Skeletal muscle tissue (tissue), 3 donors: ENCODE measurements at regions not wholly inside any gene's neighbourhood (a gene's known extent, or its start where the extent isn't known, plus 50 kb on each side); places are given as distances from the start of the nearest gene placed in this dataset.
"Not testable (repeated sequence)": the region's sequence is repeated elsewhere in the genome, so short reads cannot be mapped to it uniquely, and the experiment has no call there.

Experiments
- H3K27ac ChIP-seq: one replicate; pipeline ENCODE4 v1.7.0; 2013; ENCODE audit warnings: mild to moderate bottlenecking, low read depth, low read length, inconsistent platforms
- H3K27me3 ChIP-seq, 3 donors: one replicate each; pipeline ENCODE4 v1.7.0; 2013; ENCODE audit warnings: low read length in 3 of 3; ENCODE audit not compliant: control insufficient read depth in 3 of 3, insufficient read depth in 3 of 3
- H3K36me3 ChIP-seq, 3 donors: one replicate each; pipeline ENCODE4 v1.7.0; 2013; ENCODE audit warnings: low read length in 3 of 3; ENCODE audit not compliant: control insufficient read depth in 3 of 3, insufficient read depth in 3 of 3
- H3K4me1 ChIP-seq, 3 donors: one replicate each; pipeline ENCODE4 v1.7.0; 2013; ENCODE audit warnings: low read length in 3 of 3, mild to moderate bottlenecking in 3 of 3; ENCODE audit not compliant: control insufficient read depth in 3 of 3, insufficient read depth in 3 of 3
- H3K4me3 ChIP-seq, 3 donors: one replicate each; pipeline ENCODE4 v1.7.0; 2013; ENCODE audit warnings: low read length in 3 of 3
- H3K9ac ChIP-seq, 3 donors: one replicate each; pipeline ENCODE4 v1.7.0; 2013; ENCODE audit warnings: low read length in 3 of 3, mild to moderate bottlenecking in 3 of 3, moderate library complexity in 2 of 3, low read depth in 1 of 3
- H3K9me3 ChIP-seq, 3 donors: one replicate each; pipeline ENCODE4 v1.7.0; 2013; ENCODE audit warnings: low read length in 3 of 3; ENCODE audit not compliant: control insufficient read depth in 3 of 3
- donor health status: Osteomylitis.

DNA sequence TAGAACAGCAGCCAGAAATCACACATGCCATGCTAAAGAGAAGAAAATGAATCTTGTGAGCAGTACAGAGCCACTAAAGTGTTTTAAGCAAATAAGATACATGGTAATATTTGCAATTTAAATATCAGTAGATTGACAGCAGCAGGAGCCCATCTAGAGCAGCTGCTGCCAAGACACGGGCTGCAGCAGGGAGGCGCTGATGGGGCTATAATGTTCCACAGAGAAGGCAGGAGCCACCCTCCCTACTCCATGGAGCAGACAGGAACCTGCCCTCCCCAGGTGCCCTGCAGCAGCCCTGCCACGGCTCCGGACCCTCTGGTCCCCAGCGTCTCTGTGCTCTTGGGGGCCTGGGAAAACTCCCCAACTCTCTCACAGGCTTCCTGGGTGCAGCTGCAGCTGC, 224.1 kb upstream of the ISL1 start:
- Histone ChIP-seq H3K27me3 (no peaks in the 10 kb centered on the region), H3K9ac (no peak overlapping the region), H3K4me3 (no peak overlapping the region), H3K36me3 (no peaks in the 10 kb centered on the region), H3K4me1 (no peaks in the 10 kb centered on the region), H3K9me3 (no peaks in the 10 kb centered on the region), H3K27ac (no peak overlapping the region)

DNA sequence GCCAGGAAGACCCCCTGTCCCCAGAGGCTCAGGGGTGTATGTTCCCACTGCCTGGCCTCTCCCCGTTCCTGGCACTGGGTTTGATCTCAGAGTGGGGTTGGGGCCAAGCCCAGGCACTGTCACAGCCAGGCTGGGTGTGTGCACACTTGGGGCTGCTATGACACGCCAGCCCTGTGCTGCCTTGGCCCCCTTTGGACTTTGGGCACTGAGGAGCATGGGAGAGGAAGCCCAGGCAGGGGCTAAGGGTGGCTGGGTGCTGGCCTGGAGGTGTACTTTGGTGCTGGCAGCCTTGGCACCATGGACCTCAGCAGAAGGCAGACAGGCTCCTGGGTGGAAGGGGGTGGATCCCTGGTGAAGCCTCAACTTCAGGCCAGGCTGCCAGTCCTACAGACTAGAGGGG, 223.6 kb upstream of the ISL1 start:
- no peak overlapping the region for H3K9ac ChIP-seq
- H3K27ac ChIP-seq, result no peak overlapping the region
- H3K36me3 ChIP-seq, result no peaks in the 10 kb centered on the region
- no peak overlapping the region for H3K4me3 ChIP-seq
- H3K27me3 ChIP-seq, result no peaks in the 10 kb centered on the region
- H3K9me3 ChIP-seq, result no peaks in the 10 kb centered on the region
- H3K4me1 ChIP-seq, result no peaks in the 10 kb centered on the region

DNA sequence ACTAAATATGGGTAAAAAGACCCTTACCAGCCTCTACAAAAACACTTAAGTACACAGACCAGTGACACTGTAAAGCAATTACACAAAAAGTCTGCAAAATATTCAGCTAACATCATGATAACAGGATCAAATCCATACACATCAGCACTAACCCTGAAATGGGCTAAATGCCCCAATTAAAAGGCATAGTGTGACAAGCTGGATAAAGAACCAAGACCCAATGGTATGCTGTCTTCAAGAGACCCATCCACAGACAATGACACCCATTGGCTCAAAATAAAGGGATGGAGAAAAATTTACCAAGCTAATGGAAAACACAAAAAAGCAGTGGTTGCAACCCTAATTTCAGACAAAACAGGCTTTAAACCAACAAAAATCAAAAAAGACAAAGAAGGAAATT, 221.0 kb upstream of the ISL1 start:
- no peaks in the 10 kb centered on the region for H3K36me3 ChIP-seq
- no peak overlapping the region for H3K9ac ChIP-seq
- H3K9me3 ChIP-seq, result no peaks in the 10 kb centered on the region
- H3K27ac ChIP-seq, result no peak overlapping the region
- H3K4me1 ChIP-seq, result no peaks in the 10 kb centered on the region
- H3K4me3 ChIP-seq, result no peak overlapping the region
- H3K27me3 ChIP-seq, result no peaks in the 10 kb centered on the region

DNA sequence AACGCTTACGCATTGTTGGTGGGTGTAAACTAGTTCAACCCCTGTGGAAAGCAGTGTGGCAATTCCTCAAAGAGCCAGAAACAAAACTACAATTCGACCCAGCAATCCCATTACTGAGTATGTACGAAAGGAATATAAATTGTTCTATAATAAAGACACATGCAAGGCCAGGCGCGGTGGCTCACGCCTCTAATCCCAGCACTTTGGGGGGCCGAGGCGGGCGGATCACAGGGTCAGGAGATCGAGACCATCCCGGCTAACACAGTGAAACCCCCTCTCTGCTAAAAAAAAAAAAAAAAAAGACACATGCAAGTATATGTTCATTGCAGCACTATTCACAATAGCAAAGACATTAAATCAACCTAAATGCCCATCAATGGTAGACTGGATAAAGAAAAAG, 217.6 kb upstream of the ISL1 start:
- H3K4me1 ChIP-seq, H3K9me3 ChIP-seq, H3K27ac ChIP-seq, H3K27me3 ChIP-seq, H3K4me3 ChIP-seq, H3K36me3 ChIP-seq, H3K9ac ChIP-seq: not testable (repeated sequence)

DNA sequence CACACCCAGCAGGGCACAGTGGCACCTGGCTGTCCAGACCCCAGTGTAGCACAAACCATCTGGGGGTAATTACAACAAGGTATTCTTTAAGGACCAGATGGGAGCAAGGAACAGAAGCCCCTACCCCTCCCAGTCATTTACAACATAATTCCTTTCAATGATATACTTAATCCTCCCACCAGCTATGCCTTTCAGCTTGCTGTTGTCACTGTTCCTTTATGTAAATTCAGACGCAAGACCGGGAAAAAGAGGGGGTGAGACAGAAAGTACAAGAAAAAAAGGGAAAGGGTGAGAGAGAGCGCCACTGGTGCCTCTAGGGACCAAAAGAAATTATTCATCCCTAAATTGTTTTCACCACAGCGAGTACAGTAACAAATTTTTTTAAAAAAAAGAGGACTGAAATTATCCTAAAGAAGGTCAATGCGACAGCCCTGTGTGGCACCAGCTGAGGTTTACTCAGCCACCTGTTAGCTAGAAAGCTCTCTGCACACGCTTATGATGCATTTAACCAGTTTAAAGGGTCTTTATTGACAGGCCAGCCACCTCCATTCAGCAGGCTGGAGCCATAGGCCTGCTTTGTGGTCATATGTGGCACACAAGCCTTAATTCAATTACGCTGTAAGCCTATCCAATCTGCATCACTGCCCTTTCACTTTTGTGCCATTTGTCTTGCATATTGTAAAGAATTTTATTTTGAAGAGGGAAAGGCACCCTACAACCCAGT, 210.2 kb upstream of the ISL1 start:
- Histone ChIP-seq H3K27me3 (no peaks in the 10 kb centered on the region), H3K36me3 (no peaks in the 10 kb centered on the region), H3K9me3 (no peaks in the 10 kb centered on the region), H3K27ac (no peak overlapping the region), H3K4me1 (no peaks in the 10 kb centered on the region), H3K9ac (no peak overlapping the region), H3K4me3 (no peak overlapping the region)

DNA sequence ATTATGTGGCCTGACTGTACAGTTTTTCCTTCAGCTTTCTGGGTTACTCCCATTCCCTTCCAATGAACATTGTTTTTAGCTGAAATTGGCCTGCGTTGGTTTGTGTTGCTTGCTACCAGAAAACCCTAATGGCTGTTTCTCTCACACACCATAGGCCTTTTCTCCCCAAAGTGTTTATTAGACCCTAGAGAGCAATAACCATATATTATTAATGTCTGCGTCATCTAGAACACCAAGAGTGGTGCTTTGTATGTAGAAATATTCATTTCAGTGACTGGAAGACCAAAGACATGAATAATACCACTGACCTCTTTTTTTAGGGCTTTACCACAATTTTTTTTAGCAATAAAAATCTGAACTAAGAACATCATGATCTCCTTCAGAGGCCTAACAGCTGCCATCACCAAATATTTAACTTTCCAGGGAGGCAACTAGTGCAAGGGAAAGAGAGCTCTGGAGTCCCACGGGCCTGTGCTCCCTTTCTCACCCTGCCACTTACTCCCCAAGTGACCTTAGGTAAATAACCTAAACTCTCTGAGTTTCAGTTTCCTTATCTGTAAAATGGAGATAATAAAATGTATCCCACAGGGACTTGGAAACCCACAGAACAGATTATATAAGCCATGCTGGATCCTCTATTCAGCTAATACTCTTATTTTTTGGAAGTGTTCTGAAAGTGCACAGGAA, 201.9 kb upstream of the ISL1 start:
- no peak overlapping the region for H3K4me3 ChIP-seq
- H3K27ac ChIP-seq, result no peak overlapping the region
- H3K9me3 ChIP-seq, result no peaks in the 10 kb centered on the region
- no peak overlapping the region for H3K9ac ChIP-seq
- H3K36me3 ChIP-seq, result no peaks in the 10 kb centered on the region
- no peaks in the 10 kb centered on the region for H3K4me1 ChIP-seq
- H3K27me3 ChIP-seq, result no peaks in the 10 kb centered on the region

DNA sequence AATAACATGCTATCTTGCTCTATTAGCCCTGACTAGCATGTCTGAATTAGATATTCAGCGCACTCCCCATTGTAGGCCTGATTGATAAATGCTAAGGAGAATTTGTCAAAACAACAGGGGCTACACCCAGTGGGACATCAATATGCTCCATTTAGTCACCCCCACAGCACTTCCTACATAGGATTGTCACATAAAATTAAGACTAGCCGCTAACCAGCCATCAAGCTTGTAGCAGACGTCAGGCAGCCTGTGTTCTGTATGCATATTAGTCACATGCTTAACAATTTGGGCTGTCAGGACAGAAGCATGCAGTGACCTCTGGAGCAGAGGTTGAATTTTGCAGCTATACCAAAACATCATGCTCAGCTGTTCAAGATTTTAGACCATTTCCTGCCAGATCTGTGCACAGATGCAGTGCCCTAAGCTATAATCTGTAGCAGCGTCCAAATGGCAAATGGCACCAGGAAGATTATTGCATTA, 197.4 kb upstream of the ISL1 start:
- Histone ChIP-seq H3K9me3 (no peaks in the 10 kb centered on the region), H3K9ac (no peak overlapping the region), H3K4me1 (no peaks in the 10 kb centered on the region), H3K4me3 (no peak overlapping the region), H3K36me3 (no peaks in the 10 kb centered on the region), H3K27me3 (no peaks in the 10 kb centered on the region), H3K27ac (no peak overlapping the region)

DNA sequence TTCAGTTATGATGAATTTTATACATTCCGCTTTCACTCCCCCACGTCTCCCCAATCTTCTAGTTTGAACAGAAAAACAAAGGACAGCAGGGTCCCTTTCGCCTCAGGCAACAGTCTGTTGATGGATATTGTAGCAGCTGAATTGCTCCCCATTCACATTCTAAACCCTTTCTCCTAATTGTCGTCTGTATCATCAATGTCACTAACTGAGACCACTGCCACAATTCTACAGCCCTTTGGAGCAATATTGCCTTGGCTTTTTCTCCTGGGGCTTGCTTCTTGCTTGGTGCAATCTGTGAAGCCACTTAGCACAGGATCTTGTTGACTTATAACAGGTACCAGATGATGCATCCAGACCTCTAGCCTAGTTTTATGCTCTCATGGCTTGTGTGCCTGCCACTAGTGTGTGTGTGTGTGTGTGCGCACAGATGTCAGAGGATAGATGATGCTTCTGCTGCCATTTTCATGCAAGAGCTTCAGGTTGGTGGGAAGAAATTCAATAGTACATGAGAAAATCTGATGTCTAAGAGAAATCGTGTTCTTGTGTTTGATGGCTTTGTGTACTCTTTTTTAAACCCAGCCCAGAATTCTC, 195.2 kb upstream of the ISL1 start:
- Histone ChIP-seq H3K36me3 (no peaks in the 10 kb centered on the region), H3K9ac (no peak overlapping the region), H3K4me3 (no peak overlapping the region), H3K27me3 (no peaks in the 10 kb centered on the region), H3K9me3 (no peaks in the 10 kb centered on the region), H3K4me1 (no peaks in the 10 kb centered on the region), H3K27ac (no peak overlapping the region)

DNA sequence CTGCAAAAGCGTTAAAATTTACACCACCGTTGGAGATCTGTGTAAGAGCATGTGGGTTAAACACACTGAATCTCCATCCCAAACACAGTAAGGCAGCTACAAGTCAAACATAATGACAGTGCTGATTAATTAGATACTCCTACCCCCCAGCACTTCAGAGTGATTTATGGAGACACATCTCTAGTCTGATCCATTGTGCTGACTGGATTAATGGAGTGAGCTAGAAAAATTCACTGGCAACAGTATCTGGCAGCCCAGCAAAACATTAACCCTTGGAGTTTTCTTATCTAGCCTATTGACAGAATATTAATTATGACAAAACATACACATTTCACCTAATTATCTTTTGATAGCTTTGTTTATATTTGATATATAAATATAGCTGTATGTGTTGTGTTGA, 188.6 kb upstream of the ISL1 start:
- H3K27me3 ChIP-seq, result no peaks in the 10 kb centered on the region
- H3K9me3 ChIP-seq, result no peaks in the 10 kb centered on the region
- H3K36me3 ChIP-seq, result no peaks in the 10 kb centered on the region
- no peak overlapping the region for H3K27ac ChIP-seq
- no peak overlapping the region for H3K4me3 ChIP-seq
- no peaks in the 10 kb centered on the region for H3K4me1 ChIP-seq
- no peak overlapping the region for H3K9ac ChIP-seq

DNA sequence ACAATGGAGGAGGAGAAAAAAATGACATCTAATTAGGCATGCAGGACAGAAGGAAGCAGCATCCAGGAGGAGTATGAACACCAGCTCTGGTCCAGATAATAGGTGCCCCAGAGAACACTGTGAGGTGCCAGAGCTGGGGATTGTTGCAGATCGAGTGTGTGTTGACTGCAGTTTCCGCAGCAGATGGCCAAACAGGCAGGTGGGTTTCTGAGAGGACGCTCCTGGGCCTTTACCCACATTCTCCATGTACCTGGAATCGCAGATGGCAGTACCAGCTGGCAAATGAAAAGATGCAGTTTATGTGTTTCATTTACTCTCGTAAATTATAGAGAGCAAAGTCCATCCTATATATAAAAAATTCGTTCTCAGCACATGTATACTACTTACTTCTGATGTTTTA, 182.2 kb upstream of the ISL1 start:
- H3K27me3 ChIP-seq, result no peaks in the 10 kb centered on the region
- H3K4me1 ChIP-seq, result no peaks in the 10 kb centered on the region
- no peak overlapping the region for H3K27ac ChIP-seq
- no peak overlapping the region for H3K9ac ChIP-seq
- H3K36me3 ChIP-seq, result no peaks in the 10 kb centered on the region
- H3K4me3 ChIP-seq, result no peak overlapping the region
- no peaks in the 10 kb centered on the region for H3K9me3 ChIP-seq
